Ovary (tissue), 7 donors: ENCODE measurements at regions not wholly inside any gene's neighbourhood (a gene's known extent, or its start where the extent isn't known, plus 50 kb on each side); places are given as distances from the start of the nearest gene placed in this dataset.

Experiments
- DNase-seq, 5 donors: peaks; one replicate each; pipeline ENCODE4 v3.0.0-alpha.2; 2019 to 2020
- H3K27ac ChIP-seq, 2 donors: fragments of 200-600 bp; one replicate each; pipeline versions ENCODE4 v1.5.1 to v1.8.0; 2019 to 2022
- H3K27me3 ChIP-seq: fragments of 200-600 bp; one replicate; pipeline ENCODE4 v1.8.0; 2022
- H3K36me3 ChIP-seq: fragments of 200-600 bp; sonication (generic); one replicate; pipeline ENCODE4 v1.5.1; 2019
- H3K4me1 ChIP-seq: one replicate; pipeline ENCODE4 v1.8.1; 2013; ENCODE audit warnings: mild to moderate bottlenecking, moderate library complexity; ENCODE audit not compliant: insufficient read depth
- H3K4me3 ChIP-seq: fragments of 200-600 bp; sonication (generic); one replicate; pipeline ENCODE4 v1.5.1; 2017
- H3K9me3 ChIP-seq, 2 donors: fragments of 200-600 bp in 1 of 2; sonication (generic) in 1 of 2; one replicate each; pipeline versions ENCODE4 v1.5.1 to v1.8.1; 2013 to 2019; ENCODE audit warnings: mild to moderate bottlenecking in 1 of 2, moderate library complexity in 1 of 2
- EP300 ChIP-seq: sonication (generic); formaldehyde crosslinking; IDR thresholded peaks from one replicate; pipeline ENCODE4 v1.6.1; 2017; ENCODE audit warnings: antibody characterized with exemption
- POLR2A ChIP-seq: fragments of 450-650 bp; IDR thresholded peaks from one replicate; pipeline ENCODE4 v1.6.1; 2017; ENCODE audit warnings: antibody characterized with exemption, mild to moderate bottlenecking, moderate library complexity
- WGBS, 3 donors: extraction: QIAGEN DNeasy Blood & Tissue Kit in 1 of 3; methylation state at CpG; one replicate each; pipeline versions ENCODE4 v1.1.5 to v1.1.7; 2013 to 2017; 5-methylcytosine and 5-hydroxymethylcytosine counted together
- intact Hi-C, 4 donors: fragments of 100-400 bp; cut with DNase I; formaldehyde crosslinking; loops; one replicate each; pipeline versions ENCODE4 v1.11.0 to v1.15.1; 2022 to 2023
- TF ChIP-seq, protein P1 (sequence below), 3 donors: fragments of 450-650 bp in 2 of 3; fragments of 200-600 bp in 1 of 3; IDR thresholded peaks; one replicate each; pipeline versions ENCODE4 v1.5.1 to v1.8.0; 2016 to 2022; ENCODE audit warnings: antibody characterized with exemption in 3 of 3, mild to moderate bottlenecking in 1 of 3
- donor health status: DM: no; HTN: no; CAD: no; lungs with moderate emphysema.
- donor health status: DM: no; HTN: no; CAD: no.
- donor health status: Bipolar disorder and iron deficiency.
- donor health status: DM: no; HTN: no; CAD: no.
- donor health status: DM: yes; HTN: yes; CAD: no.

- no peak overlapping the region for H3K27ac ChIP-seq
- no peaks in the 10 kb centered on the region for H3K36me3 ChIP-seq
- 29 to 39% (median 33%) methylated on average over 11 to 13 of the region's 13 CpGs for WGBS, 3 donors
- no peak overlapping the region for H3K4me3 ChIP-seq
- no peak for TF ChIP-seq EP300
- no peak for TF ChIP-seq POLR2A
- TF ChIP-seq, protein P1, sequence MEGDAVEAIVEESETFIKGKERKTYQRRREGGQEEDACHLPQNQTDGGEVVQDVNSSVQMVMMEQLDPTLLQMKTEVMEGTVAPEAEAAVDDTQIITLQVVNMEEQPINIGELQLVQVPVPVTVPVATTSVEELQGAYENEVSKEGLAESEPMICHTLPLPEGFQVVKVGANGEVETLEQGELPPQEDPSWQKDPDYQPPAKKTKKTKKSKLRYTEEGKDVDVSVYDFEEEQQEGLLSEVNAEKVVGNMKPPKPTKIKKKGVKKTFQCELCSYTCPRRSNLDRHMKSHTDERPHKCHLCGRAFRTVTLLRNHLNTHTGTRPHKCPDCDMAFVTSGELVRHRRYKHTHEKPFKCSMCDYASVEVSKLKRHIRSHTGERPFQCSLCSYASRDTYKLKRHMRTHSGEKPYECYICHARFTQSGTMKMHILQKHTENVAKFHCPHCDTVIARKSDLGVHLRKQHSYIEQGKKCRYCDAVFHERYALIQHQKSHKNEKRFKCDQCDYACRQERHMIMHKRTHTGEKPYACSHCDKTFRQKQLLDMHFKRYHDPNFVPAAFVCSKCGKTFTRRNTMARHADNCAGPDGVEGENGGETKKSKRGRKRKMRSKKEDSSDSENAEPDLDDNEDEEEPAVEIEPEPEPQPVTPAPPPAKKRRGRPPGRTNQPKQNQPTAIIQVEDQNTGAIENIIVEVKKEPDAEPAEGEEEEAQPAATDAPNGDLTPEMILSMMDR (IDR thresholded peaks at IDR 0.05), result no peak
- no peak for DNase-seq
- H3K4me1 ChIP-seq, result no peaks in the 10 kb centered on the region
- no peaks in the 10 kb centered on the region for H3K27me3 ChIP-seq
- no peaks in the 10 kb centered on the region for H3K9me3 ChIP-seq
- intact Hi-C loops, result no loop called here
These were observed 293.7 kb downstream of the DYSF start for GRCh38 chr2:71746946-71747501.

- H3K9me3 ChIP-seq, result no peaks in the 10 kb centered on the region
- 76 to 89% (median 87%) methylated on average over 6 of the region's 6 CpGs for WGBS, 3 donors
- H3K36me3 ChIP-seq, result no peaks in the 10 kb centered on the region
- DNase-seq, result no peak
- TF ChIP-seq EP300 (no peak), POLR2A (no peak)
- TF ChIP-seq, protein P1 (IDR thresholded peaks at IDR 0.05), result no peak
- no peaks in the 10 kb centered on the region for H3K27me3 ChIP-seq
- no peaks in the 10 kb centered on the region for H3K4me1 ChIP-seq
- no peak overlapping the region for H3K4me3 ChIP-seq
- intact Hi-C loops, result no loop called here
- no peak overlapping the region for H3K27ac ChIP-seq
These were observed 291.4 kb downstream of the DYSF start for GRCh38 chr2:71744781-71745180.

- no peak overlapping the region for H3K4me3 ChIP-seq
- H3K27me3 ChIP-seq, result no peaks in the 10 kb centered on the region
- intact Hi-C loops, result no loop called here
- H3K9me3 ChIP-seq, result no peaks in the 10 kb centered on the region
- TF ChIP-seq EP300, result no peak
- no peaks in the 10 kb centered on the region for H3K4me1 ChIP-seq
- 85 to 92% (median 92%) methylated on average over 6 of the region's 6 CpGs for WGBS, 3 donors
- no peak for DNase-seq
- H3K27ac ChIP-seq, result no peak overlapping the region
- no peaks in the 10 kb centered on the region for H3K36me3 ChIP-seq
These were observed 290.8 kb downstream of the DYSF start for GRCh38 chr2:71743995-71744675.

DNA sequence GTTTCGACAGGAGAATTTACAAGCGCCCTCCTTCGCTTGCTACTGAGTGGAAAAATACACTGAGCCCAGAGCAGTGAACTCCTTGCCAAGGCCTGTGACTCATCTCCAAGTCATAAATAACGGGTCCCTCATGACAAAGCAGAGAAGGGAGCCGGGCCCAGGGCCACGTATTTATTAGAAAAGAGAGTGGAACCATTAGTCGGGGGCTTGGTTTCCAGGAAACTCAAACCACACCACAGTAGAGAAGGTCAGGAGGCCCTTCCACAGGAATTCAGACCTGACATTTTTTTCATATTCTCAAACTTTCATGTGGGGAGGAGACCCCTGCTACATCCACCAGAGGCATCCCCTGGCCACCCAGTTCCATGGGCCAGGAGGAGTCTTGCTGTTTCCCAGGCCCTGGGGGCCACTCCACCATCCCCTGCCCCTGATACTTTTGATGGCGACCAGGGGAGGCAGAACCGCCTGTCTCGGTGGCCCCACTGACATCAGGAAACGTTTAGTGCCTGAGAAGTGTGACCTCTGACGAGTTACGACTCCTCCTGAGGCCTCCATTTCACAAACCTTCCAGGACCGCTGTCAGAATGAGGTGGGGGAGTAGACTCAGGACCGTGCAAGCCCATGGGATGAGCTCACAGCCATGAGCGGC is 289.7 kb downstream of the DYSF start:
- WGBS, 3 donors, result 28 to 30% (median 29%) methylated on average over 16 of the region's 16 CpGs
- TF ChIP-seq POLR2A, result no peak
- no peak for TF ChIP-seq EP300
- TF ChIP-seq, protein P1 (IDR thresholded peaks at IDR 0.05), result no peak

DNA sequence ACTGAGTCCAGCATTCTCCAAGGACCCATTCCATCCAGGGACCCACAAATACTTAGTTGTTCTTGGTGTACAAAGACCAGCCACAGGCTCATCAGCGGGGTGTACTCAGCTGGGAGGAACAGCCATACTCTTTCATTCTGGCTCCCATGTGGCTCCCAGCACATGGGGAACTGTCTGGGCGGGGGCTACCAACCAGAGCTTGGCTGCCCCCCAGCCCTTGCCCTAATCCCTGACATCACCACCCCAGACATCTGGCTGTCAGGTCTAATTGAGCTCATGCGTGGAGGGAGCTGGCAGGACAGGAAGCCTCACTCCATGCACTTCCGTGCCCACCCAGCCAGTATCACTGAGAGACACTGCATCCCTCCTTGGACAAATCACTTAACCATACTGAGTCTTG is 283.6 kb downstream of the DYSF start:
- WGBS, 3 donors, result 84 to 91% (median 88%) methylated on average over 4 of the region's 4 CpGs
- H3K27ac ChIP-seq, result no peak overlapping the region
- TF ChIP-seq EP300 (no peak), POLR2A (no peak)
- TF ChIP-seq, protein P1 (IDR thresholded peaks at IDR 0.05), result no peak
- no peaks in the 10 kb centered on the region for H3K36me3 ChIP-seq
- intact Hi-C loops, result no loop called here
- H3K9me3 ChIP-seq, result no peaks in the 10 kb centered on the region
- no peak for DNase-seq
- no peak overlapping the region for H3K4me3 ChIP-seq
- H3K27me3 ChIP-seq, result no peaks in the 10 kb centered on the region
- no peaks in the 10 kb centered on the region for H3K4me1 ChIP-seq

More for the DNA sequence above, 289.7 kb downstream of the DYSF start:
- peak in 2 of 5 donors; percentile 28 to 49 for DNase-seq
- H3K4me3 ChIP-seq, result no peak overlapping the region
- intact Hi-C loops, result no loop called here
- no peaks in the 10 kb centered on the region for H3K9me3 ChIP-seq
- no peaks in the 10 kb centered on the region for H3K36me3 ChIP-seq
- H3K27ac ChIP-seq, result no peak overlapping the region
- no peaks in the 10 kb centered on the region for H3K27me3 ChIP-seq
- H3K4me1 ChIP-seq, result no peaks in the 10 kb centered on the region
